HL-60 (cell line): ENCODE measurements at regions not wholly inside any gene's neighbourhood (a gene's known extent, or its start where the extent isn't known, plus 50 kb on each side); places are given as distances from the start of the nearest gene placed in this dataset.
"Not testable (repeated sequence)": the region's sequence is repeated elsewhere in the genome, so short reads cannot be mapped to it uniquely, and the experiment has no call there.

ENCODE experiments used
- DNase-seq, 2 experiments: peaks; one replicate each; pipeline ENCODE4 v3.0.0-alpha.2; 2010 to 2020; ENCODE audit warnings: low read depth in 1 of 2, low spot score in 1 of 2
- H3K27ac ChIP-seq: fragments of 250-450 bp; sonication (Bioruptor Pico); replicated peaks from 2 replicates; pipeline ENCODE4 v1.5.1; 2020; ENCODE audit warnings: mild to moderate bottlenecking, moderate library complexity
- H3K27me3 ChIP-seq: fragments of 250-450 bp; sonication (Bioruptor Pico); 2 replicates; pipeline ENCODE4 v1.5.1; 2021; ENCODE audit warnings: mild to moderate bottlenecking, moderate library complexity; ENCODE audit not compliant: insufficient read depth, poor library complexity, severe bottlenecking
- H3K4me3 ChIP-seq: replicated peaks from 2 replicates; pipeline ENCODE4 v1.5.1; 2011; ENCODE audit warnings: mild to moderate bottlenecking, control low read depth, low read length; ENCODE audit not compliant: insufficient read depth
- CTCF ChIP-seq: IDR thresholded peaks from one replicate; pipeline ENCODE4 v1.5.1; 2011; ENCODE audit warnings: low read length, control low read depth, inconsistent platforms; ENCODE audit not compliant: insufficient read depth
- GABPA ChIP-seq: IDR thresholded peaks from 2 replicates; pipeline ENCODE4 v1.6.1; 2012; ENCODE audit warnings: low read depth
- POLR2AphosphoS5 ChIP-seq: IDR thresholded peaks from 2 replicates; pipeline ENCODE4 v1.6.1; 2012; ENCODE audit warnings: low read depth
- REST ChIP-seq: IDR thresholded peaks from 2 replicates; pipeline ENCODE4 v1.6.1; 2012; ENCODE audit warnings: low read depth; ENCODE audit not compliant: insufficient replicate concordance
- SPI1 ChIP-seq: IDR thresholded peaks from 2 replicates; pipeline ENCODE4 v1.6.1; 2012; ENCODE audit warnings: low read depth, mild to moderate bottlenecking, borderline replicate concordance

- no peak for DNase-seq
- H3K27me3 ChIP-seq = no peaks in the 10 kb centered on the region
Measured at GRCh38 chr7:42645906-42646305, 266.0 kb downstream of the C7orf25 start.

GRCh38 chr7:42642699-42643098 is 269.2 kb downstream of the C7orf25 start:
- no peak for DNase-seq
- no peak overlapping the region for H3K27ac ChIP-seq
- H3K4me3 ChIP-seq = no peak overlapping the region
- H3K27me3 ChIP-seq = no peaks in the 10 kb centered on the region
- TF ChIP-seq REST (no peak), CTCF (no peak), SPI1 (peak; percentile 94), POLR2AphosphoS5 (no peak)

More at GRCh38 chr7:42645906-42646305, 266.0 kb downstream of the C7orf25 start:
- no peak overlapping the region for H3K27ac ChIP-seq
- H3K4me3 ChIP-seq = no peak overlapping the region
- TF ChIP-seq POLR2AphosphoS5 (no peak), SPI1 (no peak), REST (no peak), GABPA (no peak), CTCF (no peak)

GRCh38 chr7:42639930-42640329 is 271.9 kb downstream of the C7orf25 start:
- Histone ChIP-seq H3K27ac (no peak overlapping the region), H3K4me3 (no peak overlapping the region), H3K27me3 (no peaks in the 10 kb centered on the region)
- no peak for DNase-seq
- TF ChIP-seq CTCF (no peak), SPI1 (no peak), GABPA (no peak), REST (no peak), POLR2AphosphoS5 (no peak)

GRCh38 chr7:42636380-42636779 is 275.5 kb downstream of the C7orf25 start:
- not testable (repeated sequence) for H3K27me3 ChIP-seq, H3K27ac ChIP-seq, DNase-seq, H3K4me3 ChIP-seq
